22Rv1 (cell line): ENCODE measurements at regions not wholly inside any gene's neighbourhood (a gene's known extent, or its start where the extent isn't known, plus 50 kb on each side); places are given as distances from the start of the nearest gene placed in this dataset.

Experiments
- ZFX ChIP-seq: fragments of 450-650 bp; IDR thresholded peaks from 2 replicates; pipeline ENCODE4 v1.6.1; 2017; ENCODE audit warnings: antibody characterized with exemption, borderline replicate concordance
- TF ChIP-seq, protein P1 (sequence below): fragments of 450-650 bp; IDR thresholded peaks from 2 replicates; pipeline ENCODE4 v1.5.1; 2017; ENCODE audit warnings: mild to moderate bottlenecking

GRCh38 chr6:21508753-21509152 is 84.8 kb upstream of the SOX4 start:
- TF ChIP-seq, protein P1, sequence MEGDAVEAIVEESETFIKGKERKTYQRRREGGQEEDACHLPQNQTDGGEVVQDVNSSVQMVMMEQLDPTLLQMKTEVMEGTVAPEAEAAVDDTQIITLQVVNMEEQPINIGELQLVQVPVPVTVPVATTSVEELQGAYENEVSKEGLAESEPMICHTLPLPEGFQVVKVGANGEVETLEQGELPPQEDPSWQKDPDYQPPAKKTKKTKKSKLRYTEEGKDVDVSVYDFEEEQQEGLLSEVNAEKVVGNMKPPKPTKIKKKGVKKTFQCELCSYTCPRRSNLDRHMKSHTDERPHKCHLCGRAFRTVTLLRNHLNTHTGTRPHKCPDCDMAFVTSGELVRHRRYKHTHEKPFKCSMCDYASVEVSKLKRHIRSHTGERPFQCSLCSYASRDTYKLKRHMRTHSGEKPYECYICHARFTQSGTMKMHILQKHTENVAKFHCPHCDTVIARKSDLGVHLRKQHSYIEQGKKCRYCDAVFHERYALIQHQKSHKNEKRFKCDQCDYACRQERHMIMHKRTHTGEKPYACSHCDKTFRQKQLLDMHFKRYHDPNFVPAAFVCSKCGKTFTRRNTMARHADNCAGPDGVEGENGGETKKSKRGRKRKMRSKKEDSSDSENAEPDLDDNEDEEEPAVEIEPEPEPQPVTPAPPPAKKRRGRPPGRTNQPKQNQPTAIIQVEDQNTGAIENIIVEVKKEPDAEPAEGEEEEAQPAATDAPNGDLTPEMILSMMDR: no peak
- TF ChIP-seq ZFX: no peak
